Activated naive CD4-positive, alpha-beta T cell (primary cell): ENCODE measurements at regions not wholly inside any gene's neighbourhood (a gene's known extent, or its start where the extent isn't known, plus 50 kb on each side); places are given as distances from the start of the nearest gene placed in this dataset.

ENCODE experiments used
- DNase-seq, 4 experiments: peaks; one replicate each; lab custom pipeline; 2025; lab: John Stamatoyannopoulos, UW

DNA sequence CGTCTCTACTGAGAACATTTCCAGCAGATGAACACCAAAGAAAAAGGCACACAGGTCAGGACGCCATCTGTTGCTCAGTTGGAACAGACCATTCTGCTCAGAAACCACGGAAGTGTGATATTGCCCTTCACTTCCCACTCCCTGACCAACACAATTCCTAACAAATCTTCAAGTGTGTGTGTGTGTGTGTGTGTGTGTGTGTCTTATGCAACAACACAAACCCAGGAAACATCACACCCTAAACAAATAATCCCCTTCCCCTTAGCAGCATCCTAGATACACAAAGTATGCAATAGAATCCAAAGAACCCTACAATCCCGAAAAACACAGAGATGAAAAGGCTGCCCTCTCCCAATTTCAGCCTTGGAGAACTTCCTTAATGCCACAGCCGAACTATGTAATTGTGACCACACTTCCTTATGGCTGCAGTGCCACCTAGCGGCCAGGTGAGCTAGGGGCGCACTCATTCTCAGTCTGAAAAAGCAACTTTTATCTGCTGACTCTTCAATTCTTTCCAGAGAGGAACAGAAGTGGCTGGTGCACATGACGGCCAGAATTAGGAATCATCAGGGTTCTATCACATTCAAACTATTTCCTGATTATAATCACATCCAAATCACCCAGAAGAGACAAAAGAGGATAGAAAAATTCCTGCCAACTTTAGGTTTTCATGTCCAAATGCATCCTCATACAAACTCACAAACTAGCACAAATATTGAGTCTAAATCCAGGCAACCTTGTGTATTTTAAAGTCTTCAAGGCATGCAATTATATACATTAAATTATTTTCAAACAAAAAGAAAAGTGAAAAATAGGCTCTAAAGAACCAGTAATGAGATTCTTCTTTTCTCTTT lies 164.9 kb downstream of the DHX15 start:
- peak; percentile 7 to 49 (median 45) for DNase-seq

GRCh38 chr4:24417206-24417605 lies 167.1 kb downstream of the DHX15 start:
- no peak for DNase-seq

DNA sequence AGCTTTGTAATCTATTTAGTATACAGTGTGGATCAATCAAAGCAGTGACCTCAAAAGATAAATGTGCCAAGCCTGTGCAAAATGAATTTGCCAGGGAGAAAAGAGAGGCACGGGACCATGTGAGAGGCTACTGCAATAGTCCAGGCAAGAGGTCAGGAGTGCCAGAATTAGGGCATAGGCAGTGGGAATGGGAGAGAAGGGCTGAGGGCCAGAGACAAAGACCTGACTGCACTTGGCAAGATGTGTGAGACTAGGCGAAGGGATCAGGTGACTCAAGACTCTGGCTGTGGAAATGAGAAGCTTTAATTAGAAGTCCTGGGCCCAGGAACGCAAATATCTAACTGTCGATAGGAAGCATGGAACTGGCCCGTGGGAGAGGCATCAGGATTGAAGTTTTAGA lies 168.1 kb downstream of the DHX15 start:
- DNase-seq = no peak

DNA sequence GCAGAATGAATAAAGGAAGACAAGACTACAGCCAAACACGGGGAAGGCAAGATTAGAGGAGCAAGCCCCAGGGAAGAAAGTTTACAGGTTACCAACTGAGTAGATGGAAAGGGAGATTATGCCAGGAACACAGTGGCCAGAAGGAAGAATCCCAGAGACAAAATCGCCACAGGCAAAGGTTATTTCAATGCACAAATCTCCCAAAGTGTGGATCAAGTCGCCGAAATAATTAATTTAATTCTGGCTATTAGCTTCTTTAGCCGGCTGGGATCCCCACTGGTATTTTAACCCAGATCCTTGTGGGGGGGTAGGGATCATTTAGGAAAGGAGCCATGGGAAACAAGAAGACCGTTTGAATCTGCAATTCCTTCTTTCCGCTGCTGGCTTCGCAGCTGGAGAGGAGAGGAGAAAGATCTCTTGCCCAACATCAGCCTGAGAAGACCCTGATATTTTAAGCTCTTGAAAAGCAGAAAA lies 171.0 kb downstream of the DHX15 start:
- DNase-seq = no peak

DNA sequence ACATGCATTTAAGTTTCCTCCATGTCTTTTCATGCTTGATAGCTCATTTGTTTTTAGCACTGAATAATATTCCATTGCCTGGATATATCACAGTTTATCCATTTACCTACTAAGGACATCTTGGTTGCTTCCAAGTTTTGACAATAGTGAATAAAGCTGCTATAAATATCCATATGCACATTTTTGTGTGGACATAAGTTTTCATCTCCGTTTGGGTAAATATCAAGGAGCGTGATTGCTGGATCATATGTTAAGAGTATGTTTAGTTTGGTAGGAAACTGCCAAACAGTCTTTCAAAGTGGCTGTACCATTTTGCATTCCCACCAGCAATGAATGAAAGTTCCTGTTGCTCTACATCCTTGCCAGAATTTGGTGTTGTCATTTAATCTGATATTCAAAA lies 172.5 kb downstream of the DHX15 start:
- no peak for DNase-seq

- no peak for DNase-seq
These were observed 173.1 kb downstream of the DHX15 start for GRCh38 chr4:24411299-24411698.

GRCh38 chr4:24408640-24409039 lies 175.7 kb downstream of the DHX15 start:
- no peak for DNase-seq

DNA sequence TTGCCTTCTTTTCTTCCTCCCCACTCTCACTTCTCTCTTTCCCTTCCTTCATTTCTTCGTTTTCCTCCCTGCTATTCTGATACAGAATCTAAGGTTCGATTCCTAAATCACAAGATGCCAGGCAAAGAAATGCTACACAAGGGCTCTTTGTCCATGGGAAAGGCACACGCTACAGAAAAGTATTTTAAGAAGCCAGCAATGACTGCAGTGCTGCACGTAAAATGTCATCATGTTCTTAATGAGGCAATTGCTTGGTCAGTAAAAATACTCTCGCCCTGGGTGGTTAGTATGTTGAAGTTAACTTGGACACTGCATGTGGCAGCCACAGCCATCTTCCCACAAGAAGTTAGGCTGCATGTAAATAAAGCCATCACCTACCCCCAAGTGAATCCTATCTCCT lies 178.4 kb downstream of the DHX15 start:
- no peak for DNase-seq

DNA sequence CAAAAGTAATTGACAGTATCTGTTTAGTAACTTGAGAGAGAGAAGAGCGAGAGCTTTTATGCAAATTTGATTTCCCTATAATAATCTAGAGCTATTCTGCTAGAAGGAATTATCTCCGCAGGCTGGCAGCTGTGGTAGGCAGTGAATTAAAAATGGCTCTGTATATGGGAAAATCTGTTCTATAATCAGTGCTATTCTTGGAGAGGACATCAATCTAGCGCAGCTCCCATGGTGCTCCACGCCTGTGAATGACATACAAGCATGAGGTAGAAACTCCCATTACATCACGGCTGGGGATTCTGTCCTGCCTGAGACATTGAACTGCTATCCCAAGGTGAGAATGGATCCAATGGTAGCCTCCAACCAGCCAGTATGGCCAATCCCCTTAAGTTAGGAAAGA lies 179.0 kb downstream of the DHX15 start:
- DNase-seq = no peak

- DNase-seq = no peak
These were observed 180.1 kb downstream of the DHX15 start for GRCh38 chr4:24404281-24404680.

GRCh38 chr4:24403265-24403664 lies 181.1 kb downstream of the DHX15 start:
- DNase-seq = no peak

GRCh38 chr4:24400537-24400936 lies 183.8 kb downstream of the DHX15 start:
- no peak for DNase-seq

GRCh38 chr4:24396988-24397387 lies 187.4 kb downstream of the DHX15 start:
- no peak for DNase-seq

GRCh38 chr4:24395937-24396336 lies 188.4 kb downstream of the DHX15 start:
- DNase-seq = no peak

GRCh38 chr4:24394041-24394440 lies 190.3 kb downstream of the DHX15 start:
- no peak for DNase-seq

- no peak for DNase-seq
These were observed 191.7 kb downstream of the DHX15 start for GRCh38 chr4:24392613-24393012.

DNA sequence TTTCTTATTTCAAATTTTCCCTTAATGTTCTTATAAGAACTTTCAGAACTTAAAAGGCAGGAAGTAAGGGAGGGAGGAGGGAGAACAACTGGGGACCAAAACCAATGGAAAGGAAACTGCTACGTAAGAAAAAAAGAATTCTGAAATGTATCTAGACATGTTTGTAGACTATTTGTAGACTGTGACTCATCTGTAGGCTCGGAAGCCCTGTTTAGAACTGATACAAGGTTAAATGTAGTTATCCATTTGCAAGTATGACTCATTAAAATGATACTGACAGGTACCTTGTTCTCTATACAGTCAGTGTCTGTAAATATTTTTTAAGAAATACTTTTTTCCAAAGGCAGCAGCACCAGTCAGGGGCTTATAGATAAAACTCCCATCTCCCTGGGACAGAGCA lies 202.0 kb downstream of the DHX15 start:
- no peak for DNase-seq

DNA sequence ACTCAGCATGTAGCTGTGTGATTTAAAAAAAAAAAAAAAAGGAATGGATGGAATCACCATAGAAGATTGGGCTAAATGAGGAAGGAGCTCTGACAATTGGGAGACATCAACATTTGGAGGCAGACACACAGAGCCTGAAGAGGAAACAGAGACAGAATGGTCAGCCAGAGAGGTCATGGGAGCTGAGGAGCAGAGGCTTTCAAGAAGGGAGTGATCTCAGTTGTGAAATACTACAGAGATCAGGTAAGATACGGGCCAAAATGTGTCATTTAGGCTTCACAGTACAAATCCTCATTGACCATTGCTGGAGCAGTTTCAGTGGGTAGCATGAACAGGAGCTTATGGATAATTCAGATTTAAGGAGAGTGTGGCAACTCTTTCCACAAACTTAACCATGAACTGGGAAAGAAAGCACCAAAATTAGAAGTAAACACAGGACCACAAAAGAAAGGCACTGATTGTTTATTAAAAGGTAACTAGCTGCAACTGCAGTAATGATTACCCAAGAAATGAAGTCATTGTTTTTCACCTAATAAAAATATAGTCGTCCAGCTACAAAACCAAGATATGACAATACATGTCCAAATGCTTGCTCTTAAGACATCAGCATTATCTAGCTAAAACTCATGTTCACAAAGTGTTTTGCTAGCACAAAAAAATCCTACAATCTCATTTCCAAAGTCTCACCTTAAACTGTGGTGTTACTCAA lies 203.2 kb downstream of the DHX15 start:
- no peak for DNase-seq

- DNase-seq = no peak
These were observed 210.7 kb downstream of the DHX15 start for GRCh38 chr4:24373704-24374103.

DNA sequence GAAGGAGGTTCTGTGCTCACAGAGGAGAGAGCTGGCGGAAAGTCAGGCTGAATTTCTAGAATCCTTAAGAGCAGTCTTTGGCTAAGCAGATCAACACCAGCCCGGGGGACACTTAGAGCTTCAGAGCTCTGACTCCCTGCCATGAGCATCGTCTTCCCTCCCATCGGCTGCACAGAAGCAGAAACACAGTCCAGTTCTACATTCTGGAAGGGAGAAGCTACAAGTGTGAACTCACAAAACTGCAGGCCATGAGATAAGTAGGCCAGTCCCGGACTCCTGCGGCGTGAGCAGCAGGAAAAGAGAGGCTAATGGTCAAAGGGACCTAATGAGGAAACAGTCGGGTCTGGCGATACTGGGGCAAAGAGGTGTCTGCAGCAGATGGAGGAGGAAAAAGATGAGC lies 211.5 kb downstream of the DHX15 start:
- no peak for DNase-seq

GRCh38 chr4:24372341-24372740 lies 212.0 kb downstream of the DHX15 start:
- DNase-seq = no peak

DNA sequence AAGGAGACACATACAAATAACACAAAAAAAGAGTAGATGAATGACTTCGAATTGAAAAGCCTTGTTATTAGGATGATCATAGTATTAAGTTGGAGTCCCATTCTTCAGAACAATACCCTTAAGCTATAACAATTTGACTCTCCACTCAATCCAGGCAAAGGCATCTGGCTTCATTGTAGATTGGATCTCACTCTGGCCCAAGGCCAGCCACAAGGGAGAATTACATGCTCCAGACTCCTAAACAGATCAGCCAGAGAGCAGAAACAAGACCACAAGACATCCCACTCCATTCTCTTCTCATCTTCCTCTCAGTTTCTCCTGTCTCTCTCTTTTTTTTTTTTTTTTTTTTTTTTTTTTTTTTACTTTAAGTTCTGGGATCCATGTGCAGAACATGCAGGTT lies 213.9 kb downstream of the DHX15 start:
- no peak for DNase-seq

DNA sequence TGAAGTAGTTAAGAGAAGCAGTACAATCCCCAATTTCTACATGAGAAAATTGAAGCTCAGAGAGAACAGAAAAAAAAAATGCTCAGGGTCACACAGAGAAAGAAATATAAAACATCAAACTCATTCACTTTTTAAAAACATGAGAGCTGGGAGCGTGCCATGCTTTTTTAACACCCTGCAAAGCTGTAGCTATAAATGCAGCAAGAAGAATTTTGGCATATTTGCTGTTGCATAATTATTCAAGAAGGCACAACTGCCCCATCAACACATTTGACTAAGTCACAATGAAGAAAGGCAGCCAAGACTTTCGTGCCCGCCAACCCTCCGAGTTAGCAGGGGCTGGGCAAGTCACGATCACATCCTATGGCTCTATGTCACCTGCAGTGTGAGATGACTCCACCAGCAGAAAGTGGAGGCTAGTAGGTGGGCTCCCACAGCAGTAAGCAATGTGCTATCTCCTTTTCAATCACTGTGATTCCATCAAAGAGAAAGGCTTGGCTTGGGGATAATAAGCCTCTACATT lies 214.8 kb downstream of the DHX15 start:
- DNase-seq = no peak
